OCI-LY3 (cell line): ENCODE measurements at regions not wholly inside any gene's neighbourhood (a gene's known extent, or its start where the extent isn't known, plus 50 kb on each side); places are given as distances from the start of the nearest gene placed in this dataset.

Experiments used
- H2AFZ ChIP-seq: fragments of 200-600, 300-600 bp; shearing (Covaris generic); 2 replicates; pipeline ENCODE4 v1.6.0; 2014; ENCODE audit warnings: antibody characterized with exemption, low read depth, low read length
- H3K27ac ChIP-seq: fragments of 200-600, 300-600 bp; sonication (generic); 2 replicates; pipeline ENCODE4 v1.5.1; 2014; ENCODE audit warnings: mild to moderate bottlenecking, low read length, moderate library complexity, mixed read lengths
- H3K27me3 ChIP-seq: fragments of 200-600, 300-600 bp; sonication (generic); 2 replicates; pipeline ENCODE4 v1.6.1; 2014; ENCODE audit warnings: low read depth, low read length, mixed read lengths
- H3K36me3 ChIP-seq: fragments of 200-600, 300-600 bp; sonication (generic); replicated peaks from 2 replicates; pipeline ENCODE3; 2014; ENCODE audit warnings: low read depth, low read length, mixed read lengths
- H3K4me1 ChIP-seq: fragments of 300-600, 200-600 bp; sonication (generic); 2 replicates; pipeline ENCODE4 v1.6.1; 2014; ENCODE audit warnings: low read length, mixed read lengths
- H3K4me2 ChIP-seq: fragments of 200-600, 300-600 bp; sonication (generic); 2 replicates; pipeline ENCODE4 v1.6.1; 2014; ENCODE audit warnings: low read length, mixed read lengths
- H3K4me3 ChIP-seq: fragments of 300-600, 200-600 bp; sonication (generic); 2 replicates; pipeline ENCODE4 v1.5.1; 2014; ENCODE audit warnings: antibody characterized with exemption, mild to moderate bottlenecking, low read length, moderate library complexity
- H3K79me2 ChIP-seq: fragments of 300-600, 200-600 bp; shearing (Covaris generic); 2 replicates; pipeline ENCODE4 v1.6.1; 2014; ENCODE audit warnings: mild to moderate bottlenecking, low read length, mixed read lengths
- H3K9ac ChIP-seq: fragments of 300-600, 200-600 bp; shearing (Covaris generic); 2 replicates; pipeline ENCODE4 v1.6.0; 2014; ENCODE audit warnings: mild to moderate bottlenecking, low read length, moderate library complexity
- H3K9me3 ChIP-seq: fragments of 200-600, 300-600 bp; shearing (Covaris generic); 2 replicates; pipeline ENCODE4 v1.6.1; 2014; ENCODE audit warnings: low read length, mixed read lengths; ENCODE audit not compliant: insufficient read depth
- H4K20me1 ChIP-seq: fragments of 200-600, 300-600 bp; sonication (generic); 2 replicates; pipeline ENCODE4 v1.6.1; 2016; ENCODE audit warnings: low read length, mixed read lengths; ENCODE audit not compliant: insufficient read depth
- CTCF ChIP-seq: fragments of 200-600, 300-600 bp; sonication (generic); IDR thresholded peaks from 2 replicates; pipeline ENCODE4 v1.5.1; 2014; ENCODE audit warnings: antibody characterized with exemption, low read length, low read depth
- EZH2phosphoT487 ChIP-seq: fragments of 200-600 bp; shearing (Covaris generic); IDR thresholded peaks from 2 replicates; pipeline ENCODE4 v1.6.1; 2018; ENCODE audit warnings: antibody characterized with exemption, mixed run types, low read depth

GRCh38 chr2:16368951-16369350 is 296.7 kb downstream of the CYRIA start:
- H3K9ac ChIP-seq: no peak overlapping the region
- H3K4me2 ChIP-seq: no peak overlapping the region
- no peak overlapping the region for H3K4me3 ChIP-seq
- no peak overlapping the region for H2AFZ ChIP-seq
- H3K27me3 ChIP-seq: peaks cover 8% of the 10 kb centered on the region
- TF ChIP-seq CTCF: no peak
- no peaks in the 10 kb centered on the region for H3K9me3 ChIP-seq
- no peak overlapping the region for H3K27ac ChIP-seq
- H3K36me3 ChIP-seq: no peaks in the 10 kb centered on the region
- H3K4me1 ChIP-seq: no peaks in the 10 kb centered on the region
- no peaks in the 10 kb centered on the region for H4K20me1 ChIP-seq
- H3K79me2 ChIP-seq: no peaks in the 10 kb centered on the region

GRCh38 chr2:16368328-16368727 is 297.3 kb downstream of the CYRIA start:
- Histone ChIP-seq H3K4me1 (no peaks in the 10 kb centered on the region), H3K27me3 (peaks cover 2% of the 10 kb centered on the region; the same call in 1 of the 2 replicates), H3K4me3 (no peak overlapping the region), H2AFZ (no peak overlapping the region), H3K9me3 (no peaks in the 10 kb centered on the region), H4K20me1 (no peaks in the 10 kb centered on the region), H3K79me2 (no peaks in the 10 kb centered on the region), H3K36me3 (no peaks in the 10 kb centered on the region), H3K27ac (no peak overlapping the region), H3K9ac (no peak overlapping the region), H3K4me2 (no peak overlapping the region)
- TF ChIP-seq EZH2phosphoT487 (no peak), CTCF (no peak)

- H3K4me3 ChIP-seq: no peak overlapping the region
- H3K79me2 ChIP-seq: no peaks in the 10 kb centered on the region
- TF ChIP-seq CTCF (no peak), EZH2phosphoT487 (no peak)
- H2AFZ ChIP-seq: no peak overlapping the region
- no peaks in the 10 kb centered on the region for H3K36me3 ChIP-seq
- no peaks in the 10 kb centered on the region for H3K27me3 ChIP-seq
- no peak overlapping the region for H3K9ac ChIP-seq
- no peaks in the 10 kb centered on the region for H3K9me3 ChIP-seq
- H3K4me2 ChIP-seq: no peak overlapping the region
- no peak overlapping the region for H3K27ac ChIP-seq
- no peaks in the 10 kb centered on the region for H4K20me1 ChIP-seq
- no peaks in the 10 kb centered on the region for H3K4me1 ChIP-seq
These were observed 300.3 kb downstream of the CYRIA start for GRCh38 chr2:16365366-16365765.

- no peaks in the 10 kb centered on the region for H3K9me3 ChIP-seq
- H3K4me2 ChIP-seq: no peak overlapping the region
- TF ChIP-seq EZH2phosphoT487 (no peak), CTCF (no peak)
- H3K4me1 ChIP-seq: no peaks in the 10 kb centered on the region
- no peaks in the 10 kb centered on the region for H3K79me2 ChIP-seq
- H3K36me3 ChIP-seq: no peaks in the 10 kb centered on the region
- H3K27ac ChIP-seq: no peak overlapping the region
- no peak overlapping the region for H2AFZ ChIP-seq
- no peaks in the 10 kb centered on the region for H4K20me1 ChIP-seq
- no peak overlapping the region for H3K9ac ChIP-seq
- no peaks in the 10 kb centered on the region for H3K27me3 ChIP-seq
- H3K4me3 ChIP-seq: no peak overlapping the region
These were observed 302.1 kb downstream of the CYRIA start for GRCh38 chr2:16363581-16363980.
